ENCODE measurements at regions not wholly inside any gene's neighbourhood (a gene's known extent, or its start where the extent isn't known, plus 50 kb on each side); places are given as distances from the start of the nearest gene placed in this dataset.

DNA sequence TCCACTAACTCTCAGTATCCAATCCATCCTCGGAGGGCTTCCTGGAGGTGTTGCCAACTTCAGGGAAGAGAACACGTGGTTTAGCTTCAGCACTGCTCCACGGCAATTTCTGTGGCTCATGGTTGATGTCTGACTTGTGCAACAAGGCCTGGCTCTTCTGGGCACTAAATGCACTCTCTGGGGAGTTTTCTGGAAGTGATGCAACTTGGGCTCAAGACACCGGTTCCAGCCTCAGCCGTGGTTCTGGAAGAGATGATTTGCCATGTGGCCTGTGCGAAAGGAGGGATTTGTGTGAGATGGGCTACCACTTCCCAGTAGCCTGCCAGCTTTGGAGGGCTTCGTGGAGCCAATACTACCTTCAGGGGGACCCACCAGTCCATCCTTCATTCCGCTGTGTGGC lies 118.6 kb upstream of the RTL1 start:
- no peaks in the 10 kb centered on the region for H4K20me1 ChIP-seq (ENCODE audit: insufficient read depth)

GRCh38 chr14:101022916-101023435 lies 119.5 kb upstream of the RTL1 start:
- Histone ChIP-seq H3K79me2 (replicated peaks; ENCODE audit: insufficient read depth, low read length) (no peaks in the 10 kb centered on the region), H3K4me3 (ENCODE audit: low read length) (no peak overlapping the region), H2AFZ (ENCODE audit: low read depth, low read length) (no peak overlapping the region), H3F3A (ENCODE audit: insufficient read depth, low read length, poor library complexity, severe bottlenecking) (no peaks in the 10 kb centered on the region), H3K36me3 (ENCODE audit: insufficient read depth, low read length) (no peaks in the 10 kb centered on the region), H3K9ac (ENCODE audit: low read length) (no peak overlapping the region), H3K27ac (ENCODE audit: low read length) (no peak overlapping the region), H3K4me2 (ENCODE audit: low read length) (no peak overlapping the region), H3K9me3 (ENCODE audit: low read length) (no peaks in the 10 kb centered on the region), H4K20me1 (ENCODE audit: insufficient read depth) (no peaks in the 10 kb centered on the region), H3K9me2 (ENCODE audit: insufficient read depth, low read length) (no peaks in the 10 kb centered on the region), H3K27me3 (ENCODE audit: insufficient read depth, low read depth, low read length) (no peaks in the 10 kb centered on the region)
- TF ChIP-seq SMC3 (conservative IDR thresholded peaks at IDR 0.05; ENCODE audit: poor library complexity) (no peak), RAD21 (conservative IDR thresholded peaks at IDR 0.05) (no peak), POLR2AphosphoS5 (IDR thresholded peaks at IDR 0.05) (no peak), EP300 (conservative IDR thresholded peaks at IDR 0.05; ENCODE audit: poor library complexity, severe bottlenecking) (no peak), MXI1 (conservative IDR thresholded peaks at IDR 0.05; ENCODE audit: poor library complexity, severe bottlenecking) (no peak), TAF1 (IDR thresholded peaks at IDR 0.05; ENCODE audit: low read depth) (no peak), EZH2 (IDR thresholded peaks at IDR 0.05; ENCODE audit: borderline replicate concordance, insufficient read depth, low read length, poor library complexity, severe bottlenecking) (no peak), CTCF (IDR thresholded peaks at IDR 0.05; ENCODE audit: poor library complexity, severe bottlenecking) (no peak)
- TF ChIP-seq, protein P1, sequence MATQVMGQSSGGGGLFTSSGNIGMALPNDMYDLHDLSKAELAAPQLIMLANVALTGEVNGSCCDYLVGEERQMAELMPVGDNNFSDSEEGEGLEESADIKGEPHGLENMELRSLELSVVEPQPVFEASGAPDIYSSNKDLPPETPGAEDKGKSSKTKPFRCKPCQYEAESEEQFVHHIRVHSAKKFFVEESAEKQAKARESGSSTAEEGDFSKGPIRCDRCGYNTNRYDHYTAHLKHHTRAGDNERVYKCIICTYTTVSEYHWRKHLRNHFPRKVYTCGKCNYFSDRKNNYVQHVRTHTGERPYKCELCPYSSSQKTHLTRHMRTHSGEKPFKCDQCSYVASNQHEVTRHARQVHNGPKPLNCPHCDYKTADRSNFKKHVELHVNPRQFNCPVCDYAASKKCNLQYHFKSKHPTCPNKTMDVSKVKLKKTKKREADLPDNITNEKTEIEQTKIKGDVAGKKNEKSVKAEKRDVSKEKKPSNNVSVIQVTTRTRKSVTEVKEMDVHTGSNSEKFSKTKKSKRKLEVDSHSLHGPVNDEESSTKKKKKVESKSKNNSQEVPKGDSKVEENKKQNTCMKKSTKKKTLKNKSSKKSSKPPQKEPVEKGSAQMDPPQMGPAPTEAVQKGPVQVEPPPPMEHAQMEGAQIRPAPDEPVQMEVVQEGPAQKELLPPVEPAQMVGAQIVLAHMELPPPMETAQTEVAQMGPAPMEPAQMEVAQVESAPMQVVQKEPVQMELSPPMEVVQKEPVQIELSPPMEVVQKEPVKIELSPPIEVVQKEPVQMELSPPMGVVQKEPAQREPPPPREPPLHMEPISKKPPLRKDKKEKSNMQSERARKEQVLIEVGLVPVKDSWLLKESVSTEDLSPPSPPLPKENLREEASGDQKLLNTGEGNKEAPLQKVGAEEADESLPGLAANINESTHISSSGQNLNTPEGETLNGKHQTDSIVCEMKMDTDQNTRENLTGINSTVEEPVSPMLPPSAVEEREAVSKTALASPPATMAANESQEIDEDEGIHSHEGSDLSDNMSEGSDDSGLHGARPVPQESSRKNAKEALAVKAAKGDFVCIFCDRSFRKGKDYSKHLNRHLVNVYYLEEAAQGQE (IDR thresholded peaks at IDR 0.05; ENCODE audit: borderline replicate concordance), result no peak

More for the DNA sequence above, 118.6 kb upstream of the RTL1 start:
- H3K36me3 ChIP-seq (ENCODE audit: insufficient read depth, low read length), result no peaks in the 10 kb centered on the region
- no peak overlapping the region for H3K9ac ChIP-seq (ENCODE audit: low read length)
- no peak overlapping the region for H3K27ac ChIP-seq (ENCODE audit: low read length)
- H3K4me2 ChIP-seq (ENCODE audit: low read length), result no peak overlapping the region
- H2AFZ ChIP-seq (ENCODE audit: low read depth, low read length), result no peak overlapping the region
- no peak overlapping the region for H3K4me3 ChIP-seq (ENCODE audit: low read length)
- no peaks in the 10 kb centered on the region for H3K79me2 ChIP-seq (replicated peaks; ENCODE audit: insufficient read depth, low read length)
- H3F3A ChIP-seq (ENCODE audit: insufficient read depth, low read length, poor library complexity, severe bottlenecking), result no peaks in the 10 kb centered on the region
- no peaks in the 10 kb centered on the region for H3K27me3 ChIP-seq (ENCODE audit: insufficient read depth, low read depth, low read length)
- H3K9me2 ChIP-seq (ENCODE audit: insufficient read depth, low read length), result no peaks in the 10 kb centered on the region
- H3K9me3 ChIP-seq (ENCODE audit: low read length), result no peaks in the 10 kb centered on the region
- TF ChIP-seq, protein P1 (IDR thresholded peaks at IDR 0.05; ENCODE audit: borderline replicate concordance), result no peak
- no peak for TF ChIP-seq RAD21 (conservative IDR thresholded peaks at IDR 0.05)

Measured in neural cell (in vitro differentiated cells).